ENCODE measurements at regions not wholly inside any gene's neighbourhood (a gene's known extent, or its start where the extent isn't known, plus 50 kb on each side); places are given as distances from the start of the nearest gene placed in this dataset.
A peak's percentile ranks its signal among the peaks of the same experiment; 100 is the strongest.
"Not testable (repeated sequence)": the region's sequence is repeated elsewhere in the genome, so short reads cannot be mapped to it uniquely, and the experiment has no call there.

- no peak for DNase-seq (ENCODE audit: low read depth)
Observed at GRCh38 chr2:238775591-238775990, 72.3 kb upstream of the TWIST2 start.

- DNase-seq (ENCODE audit: low read depth), result no peak
Observed at GRCh38 chr2:238776003-238776760, 71.7 kb upstream of the TWIST2 start.

DNA sequence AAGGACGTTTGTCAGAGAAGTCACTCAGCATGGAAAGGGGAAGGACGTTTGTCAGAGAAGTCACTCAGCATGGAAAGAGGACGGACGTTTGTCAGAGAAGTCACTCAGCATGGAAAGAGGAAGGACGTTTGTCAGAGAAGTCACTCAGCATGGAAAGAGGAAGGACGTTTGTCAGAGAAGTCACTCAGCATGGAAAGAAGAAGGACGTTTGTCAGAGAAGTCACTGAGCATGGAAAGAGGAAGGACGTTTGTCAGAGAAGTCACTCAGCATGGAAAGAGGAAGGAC is 71.2 kb upstream of the TWIST2 start:
- DNase-seq (ENCODE audit: low read depth), result not testable (repeated sequence)

- DNase-seq (ENCODE audit: low read depth), result no peak
Observed at GRCh38 chr2:238777369-238778067, 70.4 kb upstream of the TWIST2 start.

DNA sequence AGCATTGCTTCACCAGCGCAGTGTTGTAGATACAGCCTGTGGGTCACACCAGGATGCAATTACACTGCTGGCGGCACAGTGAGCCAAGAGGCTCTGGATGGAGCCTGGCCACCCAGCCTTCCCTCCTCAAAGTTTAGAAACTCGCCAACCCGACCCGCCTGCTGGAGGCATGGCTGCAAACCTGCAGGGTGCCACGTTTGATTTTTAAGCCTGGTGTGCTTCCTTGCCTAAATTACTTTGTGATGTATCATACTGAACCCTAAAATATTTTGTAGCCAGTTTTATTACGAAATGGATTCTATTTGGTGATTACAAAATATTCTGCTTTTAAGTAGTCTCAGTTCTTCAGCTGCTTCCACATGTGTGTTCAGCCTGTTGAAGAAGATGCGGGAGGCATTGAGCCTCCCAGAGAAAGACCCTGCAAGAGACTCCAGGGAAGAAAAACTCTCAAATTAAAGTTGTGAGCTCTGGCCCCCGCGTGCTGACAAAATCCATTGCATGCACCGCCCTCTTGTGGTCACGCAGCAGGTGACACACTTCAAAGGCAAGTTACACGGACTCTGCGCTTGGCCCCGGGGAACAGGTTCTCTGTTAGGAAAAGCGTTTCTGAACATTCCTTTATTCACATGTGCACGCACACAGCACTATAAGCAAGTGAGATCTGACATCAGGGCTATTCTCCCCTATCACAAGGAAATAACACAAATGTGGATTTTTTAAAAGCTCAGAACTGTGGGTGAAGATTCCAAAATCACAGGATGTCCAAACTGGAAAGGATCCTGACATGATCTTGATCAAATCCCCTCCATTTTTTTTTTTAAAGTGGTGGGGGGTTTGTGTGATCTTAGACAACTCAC is 63.0 kb upstream of the TWIST2 start:
- peak; percentile 67 for DNase-seq (ENCODE audit: low read depth)

GRCh38 chr2:238785528-238785860 is 62.4 kb upstream of the TWIST2 start:
- DNase-seq (ENCODE audit: low read depth), result no peak

GRCh38 chr2:238786379-238786778 is 61.5 kb upstream of the TWIST2 start:
- DNase-seq (ENCODE audit: low read depth), result no peak

DNA sequence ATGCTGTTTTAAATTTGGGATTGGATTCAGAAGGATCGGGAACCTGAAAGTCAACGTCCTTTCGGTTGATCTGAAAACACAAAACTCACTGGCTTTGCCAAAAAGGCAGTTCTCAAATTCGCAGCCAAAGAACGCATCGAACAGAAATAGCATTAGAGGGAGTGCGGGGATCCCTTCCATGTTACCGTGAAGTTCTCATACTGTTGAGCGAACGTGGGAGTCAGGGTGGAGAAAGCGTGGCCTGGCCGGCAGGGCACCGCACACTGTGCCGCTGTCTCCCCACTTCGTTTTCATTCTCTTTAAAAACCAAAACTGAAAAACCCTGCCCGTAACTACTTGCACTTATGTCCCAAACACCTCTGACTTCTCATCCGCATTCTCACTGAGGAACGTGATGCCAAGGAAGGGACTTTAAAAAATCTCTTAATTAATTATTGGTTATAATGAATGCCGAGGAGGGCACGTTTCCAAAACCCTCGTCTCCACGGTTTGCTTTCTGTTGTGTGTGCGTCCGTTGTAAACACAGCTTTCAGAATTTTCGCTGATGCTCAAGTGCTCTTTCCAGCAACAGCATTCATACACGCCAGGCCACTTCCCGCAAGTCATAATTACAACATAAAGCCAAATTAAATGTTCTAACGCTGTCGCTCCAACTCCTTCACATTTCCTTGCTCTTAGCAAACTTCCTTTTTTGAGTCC is 60.9 kb upstream of the TWIST2 start:
- no peak for DNase-seq (ENCODE audit: low read depth)

- DNase-seq (ENCODE audit: low read depth), result no peak
Observed at GRCh38 chr2:238787501-238787900, 60.4 kb upstream of the TWIST2 start.

DNA sequence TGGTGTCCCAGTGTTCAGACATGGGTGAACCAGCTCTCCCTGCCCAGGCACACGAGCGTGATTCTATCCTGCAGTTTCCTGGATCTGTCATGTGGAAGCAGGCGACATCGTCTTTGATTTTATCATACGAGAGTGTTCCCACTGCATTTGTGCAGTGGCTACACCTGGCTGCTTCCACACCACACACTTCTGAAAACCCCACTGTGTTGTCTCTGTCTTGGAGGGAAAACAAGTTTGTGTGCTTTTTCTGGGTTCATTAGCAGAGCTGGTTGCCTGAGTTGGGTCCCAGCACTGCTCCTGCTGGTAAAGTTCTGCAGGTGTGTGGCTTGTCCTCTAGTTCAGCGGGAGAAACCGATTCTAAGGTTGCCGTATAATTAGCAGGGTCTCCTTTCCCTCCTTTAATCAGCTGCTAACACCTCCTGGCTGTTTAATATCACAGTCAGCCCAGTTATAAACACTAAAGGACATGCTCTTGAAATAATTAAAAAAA is 58.5 kb upstream of the TWIST2 start:
- no peak for DNase-seq (ENCODE audit: low read depth)

DNA sequence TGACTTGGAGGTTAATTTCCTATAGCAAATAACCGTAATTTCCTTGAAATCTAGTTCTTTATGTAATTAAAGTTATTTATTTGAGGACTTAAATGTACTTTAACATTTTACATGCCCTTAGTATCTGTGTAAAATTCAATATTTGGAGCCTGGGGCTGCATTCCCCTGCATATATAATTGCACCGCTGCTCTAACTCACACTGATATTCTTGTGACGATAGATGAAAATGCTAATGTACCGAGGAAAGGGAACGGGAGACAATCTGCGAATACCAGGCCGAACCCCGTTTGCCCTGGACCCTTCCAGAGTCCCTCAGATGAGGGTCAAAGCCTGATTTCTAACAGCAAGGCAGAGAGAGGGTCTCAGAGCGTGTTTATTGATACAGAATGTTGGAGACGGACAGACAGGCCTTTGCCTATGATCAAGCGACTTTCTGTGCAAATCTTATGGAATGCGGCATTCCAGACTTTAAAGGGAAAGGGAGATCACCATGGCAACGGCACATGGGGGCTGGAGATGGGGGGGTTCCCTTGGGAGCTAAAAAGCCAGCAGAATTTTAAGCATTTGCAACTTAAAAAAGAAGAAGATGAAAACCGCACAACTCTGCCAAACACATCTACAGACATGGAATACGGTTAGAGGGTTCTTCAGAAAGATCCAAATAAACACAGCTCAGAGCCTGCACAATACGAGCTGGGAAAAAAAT is 57.6 kb upstream of the TWIST2 start:
- no peak for DNase-seq (ENCODE audit: low read depth)

DNA sequence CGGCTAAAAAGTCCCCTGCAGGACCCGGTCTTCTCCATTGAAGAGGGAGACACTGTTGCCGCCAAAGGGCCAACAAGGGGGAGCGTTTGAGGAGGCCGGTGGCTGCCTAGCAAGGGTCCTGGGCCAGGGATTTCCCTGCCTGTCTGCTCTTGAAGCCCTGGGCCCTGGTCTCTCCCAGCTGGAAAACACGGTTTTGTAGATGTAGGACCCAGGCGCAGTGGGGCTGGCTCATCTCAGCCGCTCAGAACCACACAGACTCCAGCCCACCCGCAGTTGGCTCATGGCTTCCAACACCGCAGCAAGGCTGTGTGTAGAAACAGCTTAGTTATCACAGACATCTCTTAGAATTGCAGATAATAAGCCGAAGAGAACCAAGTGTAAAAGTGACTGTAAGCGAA is 57.1 kb upstream of the TWIST2 start:
- DNase-seq (ENCODE audit: low read depth), result no peak

DNA sequence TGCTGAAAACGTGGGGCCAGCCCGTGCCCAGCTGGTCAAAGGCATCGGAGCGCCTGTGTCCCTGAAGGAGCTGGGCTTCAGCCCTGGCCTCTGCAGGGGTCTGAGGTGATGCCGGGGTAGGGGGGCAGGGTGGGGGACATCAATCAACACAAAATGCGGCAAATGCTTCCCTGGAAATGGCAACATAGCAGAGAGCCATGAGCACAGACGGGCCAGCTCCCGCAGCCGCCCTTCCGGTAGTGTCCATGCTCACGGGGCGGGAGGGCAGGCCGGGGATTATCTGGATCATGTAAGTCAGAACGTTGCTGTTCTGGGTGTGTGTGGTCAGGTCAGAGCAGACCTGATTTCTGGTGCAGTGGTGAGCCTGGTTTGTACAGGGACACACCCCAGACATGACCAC is 56.5 kb upstream of the TWIST2 start:
- DNase-seq (ENCODE audit: low read depth), result no peak

DNA sequence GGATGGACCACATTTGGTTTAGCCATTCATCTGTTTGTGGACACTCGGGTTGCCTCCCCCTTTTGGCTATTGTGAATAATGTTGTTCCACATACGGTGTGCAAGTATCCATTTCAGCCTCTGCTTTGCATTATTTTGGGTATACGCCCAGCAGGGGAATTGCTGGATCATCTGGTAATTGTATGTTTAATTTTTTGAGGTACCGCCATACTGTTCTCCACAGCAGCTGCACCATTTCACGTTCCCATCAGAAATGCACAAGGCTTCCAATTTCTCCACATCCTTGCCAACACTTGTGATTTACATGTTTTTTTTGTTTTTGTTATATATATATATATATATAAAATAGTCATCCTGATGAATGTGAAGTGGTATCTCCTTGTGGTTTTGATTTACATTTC is 54.6 kb upstream of the TWIST2 start:
- no peak for DNase-seq (ENCODE audit: low read depth)

DNA sequence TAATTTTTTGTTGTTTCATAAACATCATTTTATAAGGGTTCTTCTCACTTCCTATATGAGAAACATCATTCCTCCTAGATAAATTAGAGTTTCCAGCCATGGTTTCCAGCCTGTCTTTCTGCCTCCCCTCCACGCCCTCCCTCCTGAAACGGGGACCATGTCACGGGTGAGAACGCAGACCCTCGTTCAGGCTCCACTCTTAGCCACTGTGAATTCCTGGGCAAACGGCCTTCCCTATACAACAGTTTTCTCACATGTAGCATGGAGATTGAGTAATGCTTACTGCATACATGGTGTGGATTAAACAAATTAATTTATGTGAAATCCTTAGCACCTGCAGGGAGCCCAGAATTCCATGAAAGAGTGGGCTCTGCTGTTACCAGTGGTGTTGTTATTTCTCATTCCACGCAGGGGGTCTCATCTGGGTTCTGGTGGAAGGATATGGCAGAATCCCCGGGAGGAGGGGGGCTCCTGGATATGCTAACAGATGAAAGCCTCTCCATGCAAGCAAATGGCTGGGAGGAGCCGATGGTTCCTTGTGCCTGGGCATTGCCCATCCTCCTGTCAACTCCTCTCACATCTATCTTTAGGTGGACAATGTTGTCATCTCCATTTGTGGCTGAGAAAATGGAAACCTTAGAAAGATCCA is 54.0 kb upstream of the TWIST2 start:
- no peak for DNase-seq (ENCODE audit: low read depth)

GRCh38 chr2:238796223-238796885 is 51.5 kb upstream of the TWIST2 start:
- DNase-seq (ENCODE audit: low read depth), result no peak

DNA sequence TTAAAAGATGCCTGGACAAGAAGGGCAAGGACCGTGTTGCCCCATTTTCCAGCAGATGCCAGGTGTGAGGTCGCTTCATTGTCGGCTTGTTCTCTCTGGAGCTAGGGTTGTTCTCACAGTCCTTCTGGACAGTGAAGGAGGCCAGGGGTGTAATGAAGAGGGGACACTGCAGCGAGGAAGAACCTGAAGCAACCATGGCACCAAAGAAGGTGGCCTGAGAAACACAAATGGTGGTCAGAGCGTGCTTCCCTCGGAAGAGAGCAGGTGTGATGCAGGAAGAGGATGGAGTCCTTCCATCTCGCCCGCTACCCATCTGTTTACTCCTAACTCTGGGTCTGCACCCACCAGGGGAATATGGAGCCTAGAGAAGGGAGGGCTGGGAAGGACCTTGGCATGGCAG is 50.3 kb upstream of the TWIST2 start:
- DNase-seq (ENCODE audit: low read depth), result no peak

Data from myocyte (in vitro differentiated cells).